Parathyroid adenoma (tissue), 2 donors: ENCODE measurements at regions not wholly inside any gene's neighbourhood (a gene's known extent, or its start where the extent isn't known, plus 50 kb on each side); places are given as distances from the start of the nearest gene placed in this dataset.

Experiments
- H2AFZ ChIP-seq: fragments of 300-600 bp; sonication (generic); one replicate; pipeline ENCODE4 v1.7.0; 2017; ENCODE audit warnings: antibody characterized with exemption, mild to moderate bottlenecking
- H3K27ac ChIP-seq: fragments of 300-600 bp; sonication (generic); one replicate; pipeline ENCODE4 v1.7.0; 2017
- H3K27me3 ChIP-seq: fragments of 300-600 bp; sonication (generic); one replicate; pipeline ENCODE4 v1.7.0; 2017; ENCODE audit warnings: low read length; ENCODE audit not compliant: control insufficient read depth, insufficient read depth
- H3K36me3 ChIP-seq: fragments of 300-600 bp; sonication (generic); one replicate; pipeline ENCODE4 v1.7.0; 2017; ENCODE audit warnings: low read length; ENCODE audit not compliant: control insufficient read depth, insufficient read depth
- H3K4me1 ChIP-seq: fragments of 300-600 bp; sonication (generic); one replicate; pipeline ENCODE4 v1.7.0; 2017; ENCODE audit warnings: control low read depth
- H3K4me2 ChIP-seq: fragments of 300-600 bp; sonication (generic); one replicate; pipeline ENCODE4 v1.7.0; 2017; ENCODE audit warnings: low read length
- H3K4me3 ChIP-seq: fragments of 300-600 bp; sonication (generic); one replicate; pipeline ENCODE4 v1.7.0; 2017; ENCODE audit warnings: low read depth, low read length
- H3K79me2 ChIP-seq: fragments of 300-600 bp; sonication (generic); one replicate; pipeline ENCODE4 v1.7.0; 2017; ENCODE audit warnings: control low read depth
- H3K9ac ChIP-seq: fragments of 300-600 bp; sonication (generic); one replicate; pipeline ENCODE4 v1.7.0; 2017; ENCODE audit warnings: mild to moderate bottlenecking
- H3K9me3 ChIP-seq: fragments of 300-600 bp; sonication (generic); one replicate; pipeline ENCODE4 v1.7.0; 2017; ENCODE audit warnings: low read length; ENCODE audit not compliant: control insufficient read depth
- TF ChIP-seq, protein P1 (sequence below): fragments of 300-600 bp; sonication (generic); IDR thresholded peaks from one replicate; pipeline ENCODE4 v1.7.0; 2017; ENCODE audit warnings: antibody characterized with exemption, mild to moderate bottlenecking
- donor health status: primary hyperparathyroidism.

DNA sequence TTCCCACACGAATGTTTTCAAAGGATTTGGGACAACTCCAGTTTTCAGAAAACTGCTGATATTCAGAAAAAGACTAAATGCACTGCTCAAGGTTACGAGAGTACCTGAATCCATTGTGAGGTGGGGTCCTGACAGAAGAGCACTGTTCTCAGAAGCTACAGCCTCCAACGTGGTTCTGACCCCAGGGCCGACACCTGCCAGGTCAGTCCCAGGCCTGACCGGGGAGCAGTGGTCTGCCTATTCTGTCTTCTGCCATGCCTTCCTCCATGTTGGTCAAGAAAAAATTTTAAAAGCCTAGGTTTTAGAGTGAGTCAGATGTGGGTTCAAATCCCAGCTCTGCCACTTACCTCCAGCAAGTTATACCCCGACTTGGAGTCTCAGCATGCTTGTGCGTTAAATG lies 212.3 kb downstream of the BCL11A start:
- H3K9ac ChIP-seq = no peak overlapping the region
- H3K4me3 ChIP-seq = no peak overlapping the region
- no peak overlapping the region for H2AFZ ChIP-seq
- no peaks in the 10 kb centered on the region for H3K79me2 ChIP-seq
- H3K27ac ChIP-seq = no peak overlapping the region
- TF ChIP-seq, protein P1, sequence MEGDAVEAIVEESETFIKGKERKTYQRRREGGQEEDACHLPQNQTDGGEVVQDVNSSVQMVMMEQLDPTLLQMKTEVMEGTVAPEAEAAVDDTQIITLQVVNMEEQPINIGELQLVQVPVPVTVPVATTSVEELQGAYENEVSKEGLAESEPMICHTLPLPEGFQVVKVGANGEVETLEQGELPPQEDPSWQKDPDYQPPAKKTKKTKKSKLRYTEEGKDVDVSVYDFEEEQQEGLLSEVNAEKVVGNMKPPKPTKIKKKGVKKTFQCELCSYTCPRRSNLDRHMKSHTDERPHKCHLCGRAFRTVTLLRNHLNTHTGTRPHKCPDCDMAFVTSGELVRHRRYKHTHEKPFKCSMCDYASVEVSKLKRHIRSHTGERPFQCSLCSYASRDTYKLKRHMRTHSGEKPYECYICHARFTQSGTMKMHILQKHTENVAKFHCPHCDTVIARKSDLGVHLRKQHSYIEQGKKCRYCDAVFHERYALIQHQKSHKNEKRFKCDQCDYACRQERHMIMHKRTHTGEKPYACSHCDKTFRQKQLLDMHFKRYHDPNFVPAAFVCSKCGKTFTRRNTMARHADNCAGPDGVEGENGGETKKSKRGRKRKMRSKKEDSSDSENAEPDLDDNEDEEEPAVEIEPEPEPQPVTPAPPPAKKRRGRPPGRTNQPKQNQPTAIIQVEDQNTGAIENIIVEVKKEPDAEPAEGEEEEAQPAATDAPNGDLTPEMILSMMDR = no peak
- H3K9me3 ChIP-seq = no peaks in the 10 kb centered on the region
- no peaks in the 10 kb centered on the region for H3K27me3 ChIP-seq
- no peaks in the 10 kb centered on the region for H3K4me1 ChIP-seq
- no peak overlapping the region for H3K4me2 ChIP-seq
- no peaks in the 10 kb centered on the region for H3K36me3 ChIP-seq

DNA sequence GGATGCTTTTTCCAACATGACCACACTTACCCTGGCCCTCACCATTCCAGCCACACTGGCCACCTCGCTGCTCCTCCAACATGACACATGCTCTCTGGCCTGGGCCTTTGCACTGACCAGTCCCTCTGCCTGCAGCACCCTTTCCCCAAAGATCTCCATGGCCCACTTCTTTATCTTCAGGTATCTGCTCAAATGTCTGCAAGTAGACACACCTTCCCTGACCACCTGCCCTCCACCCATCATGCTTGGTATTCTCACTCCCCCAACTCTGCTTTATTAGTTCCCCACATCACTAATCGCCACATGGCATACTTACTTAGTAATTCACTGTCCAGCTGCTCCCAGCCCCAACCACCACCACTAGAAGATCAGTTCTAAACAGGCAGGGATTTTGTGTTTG lies 214.2 kb downstream of the BCL11A start:
- no peak overlapping the region for H3K4me3 ChIP-seq
- TF ChIP-seq, protein P1 = no peak

DNA sequence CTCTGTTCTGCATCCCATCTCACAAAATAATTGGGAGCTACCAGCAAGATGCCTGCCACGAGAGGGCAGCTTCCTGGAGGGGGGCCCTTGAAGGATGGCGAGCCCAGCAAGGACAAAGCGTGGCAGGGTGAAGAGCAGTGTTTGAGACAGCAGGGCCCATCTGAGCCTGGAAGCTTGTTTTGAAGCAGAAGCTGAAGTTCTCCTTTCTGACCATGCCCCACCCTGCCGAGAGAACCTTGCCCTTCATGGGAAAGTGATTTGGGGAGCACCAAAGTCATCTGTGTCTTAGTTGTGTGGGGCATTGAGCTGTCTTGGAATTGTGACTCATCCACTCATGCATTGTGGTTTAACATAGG lies 216.3 kb downstream of the BCL11A start:
- Histone ChIP-seq H2AFZ (no peak overlapping the region), H3K36me3 (no peaks in the 10 kb centered on the region), H3K4me3 (no peak overlapping the region), H3K4me2 (no peak overlapping the region), H3K4me1 (no peaks in the 10 kb centered on the region), H3K9me3 (no peaks in the 10 kb centered on the region), H3K9ac (no peak overlapping the region), H3K27ac (no peak overlapping the region), H3K27me3 (no peaks in the 10 kb centered on the region), H3K79me2 (no peaks in the 10 kb centered on the region)
- TF ChIP-seq, protein P1 = no peak

More for the DNA sequence above, 214.2 kb downstream of the BCL11A start:
- no peaks in the 10 kb centered on the region for H3K27me3 ChIP-seq
- no peaks in the 10 kb centered on the region for H3K4me1 ChIP-seq
- no peak overlapping the region for H3K4me2 ChIP-seq
- H3K36me3 ChIP-seq = no peaks in the 10 kb centered on the region
- no peaks in the 10 kb centered on the region for H3K9me3 ChIP-seq
- no peak overlapping the region for H3K9ac ChIP-seq
- H2AFZ ChIP-seq = no peak overlapping the region
- no peaks in the 10 kb centered on the region for H3K79me2 ChIP-seq
- H3K27ac ChIP-seq = no peak overlapping the region

DNA sequence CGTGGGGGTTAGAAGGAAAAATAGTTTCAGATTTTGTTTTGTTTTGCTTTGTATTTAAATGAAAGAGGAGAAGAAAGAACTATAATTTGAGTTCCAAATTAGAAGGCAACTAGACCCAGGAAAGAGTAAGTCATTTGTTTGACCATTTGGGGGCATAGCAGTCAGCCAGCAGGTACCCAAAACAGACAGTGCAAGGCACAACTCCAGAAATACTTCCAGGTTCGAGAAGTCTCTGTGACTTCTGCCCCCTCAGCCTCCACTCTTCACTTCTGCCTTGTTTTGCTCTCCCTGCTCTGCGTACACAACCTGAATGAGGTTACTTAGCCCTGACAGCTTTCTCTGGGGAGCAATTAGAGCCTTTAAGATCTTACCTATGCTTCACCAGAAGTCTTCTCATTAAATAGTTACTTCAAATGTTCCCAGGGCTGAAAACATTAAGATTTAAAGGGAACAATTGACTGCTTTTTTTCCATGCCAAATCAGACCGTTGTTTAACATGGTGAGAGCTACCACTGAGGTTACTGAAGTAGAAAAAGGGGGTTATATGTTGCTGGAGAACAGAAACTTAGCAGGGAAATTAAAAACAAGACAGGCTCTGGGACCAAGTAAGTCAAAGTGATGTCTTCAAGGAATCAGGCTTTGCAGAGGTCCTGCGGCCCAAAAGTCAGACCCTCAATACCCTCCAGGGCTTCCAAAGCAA lies 216.9 kb downstream of the BCL11A start:
- H3K4me3 ChIP-seq = no peak overlapping the region
- H3K9ac ChIP-seq = no peak overlapping the region
- H3K4me2 ChIP-seq = no peak overlapping the region
- no peaks in the 10 kb centered on the region for H3K9me3 ChIP-seq
- H2AFZ ChIP-seq = no peak overlapping the region
- H3K79me2 ChIP-seq = no peaks in the 10 kb centered on the region
- no peaks in the 10 kb centered on the region for H3K27me3 ChIP-seq
- TF ChIP-seq, protein P1 = no peak
- H3K4me1 ChIP-seq = no peaks in the 10 kb centered on the region
- no peaks in the 10 kb centered on the region for H3K36me3 ChIP-seq
- H3K27ac ChIP-seq = no peak overlapping the region
